HCT116 (cell line): ENCODE measurements at regions not wholly inside any gene's neighbourhood (a gene's known extent, or its start where the extent isn't known, plus 50 kb on each side); places are given as distances from the start of the nearest gene placed in this dataset.

Experiments used
- ATAC-seq: fragments of 200-7000 bp; cut with Tn5 transposase; 2 replicates; pipeline ENCODE4 v1.9.1; 2020; ENCODE audit warnings: mild to moderate bottlenecking, moderate library complexity
- BruUV-seq: library from RNA; stranded (reverse); fragments of 400-500 nt; replicated peaks from 2 replicates; lab custom pipeline; 2021; lab: Mats Ljungman, UMichigan
- CTCF ChIA-PET: fragments of 300-600 bp; sonication (Branson Sonifier 250); formaldehyde crosslinking; loops from one replicate; lab custom pipeline; 2021; ENCODE audit warnings: antibody characterized with exemption; lab: Charles Lee
- POLR2A ChIA-PET: fragments of 300-600, 350-600 bp; sonication (Branson Sonifier 250); formaldehyde crosslinking; loops from one replicate; lab custom pipeline; 2021; ENCODE audit warnings: antibody characterized with exemption; lab: Charles Lee
- RAD21 ChIA-PET, 2 experiments: fragments of 300-600 bp; sonication (Branson Sonifier 250); formaldehyde crosslinking; loops; one replicate each; lab custom pipeline; 2023; ENCODE audit warnings: low total read pairs in 2 of 2; ENCODE audit not compliant: uncharacterized antibody in 2 of 2, unreplicated experiment in 2 of 2, low non-redundant PET in 1 of 2; lab: Charles Lee
- DNase-seq: peaks from one replicate; pipeline ENCODE4 v3.0.0-alpha.2; 2010; ENCODE audit warnings: low read depth, low spot score
- H2AFZ ChIP-seq: fragments of 200-600 bp; shearing (Covaris generic), sonication (generic); 2 replicates; pipeline ENCODE4 v1.6.1; 2017; ENCODE audit warnings: low read depth, mixed run types, mixed read lengths, antibody characterized with exemption, low read length; ENCODE audit not compliant: poor library complexity, severe bottlenecking
- H3K27ac ChIP-seq: 2 replicates; pipeline ENCODE4 v1.5.1; 2012; ENCODE audit warnings: low read depth, low read length
- H3K27me3 ChIP-seq: fragments of 200-600 bp; sonication (generic); 2 replicates; pipeline ENCODE4 v1.6.1; 2016; ENCODE audit warnings: mixed run types, low read length, mixed read lengths; ENCODE audit not compliant: insufficient read depth
- H3K36me3 ChIP-seq, 2 experiments: fragments of 200-500 bp in 1 of 2; fragments of 200-600 bp in 1 of 2; sonication (Bioruptor generic) in 1 of 2; sonication (generic) in 1 of 2; 2 replicates each; pipeline versions ENCODE4 v1.5.1 to v1.6.1; 2014 to 2016; ENCODE audit warnings: low read length in 2 of 2, inconsistent platforms in 1 of 2, mixed read lengths in 1 of 2, mixed run types in 1 of 2; ENCODE audit not compliant: insufficient read depth in 2 of 2, control insufficient read depth in 1 of 2
- H3K4me1 ChIP-seq, 2 experiments: fragments of 200-600 bp in 1 of 2; sonication (generic) in 1 of 2; 2 replicates each; pipeline versions ENCODE4 v1.5.1 to v1.6.1; 2012 to 2017; ENCODE audit warnings: low read length in 2 of 2, inconsistent platforms in 1 of 2, mild to moderate bottlenecking in 1 of 2, mixed read lengths in 1 of 2, mixed run types in 1 of 2, moderate library complexity in 1 of 2; ENCODE audit not compliant: insufficient read depth in 2 of 2, control insufficient read depth in 1 of 2
- H3K4me2 ChIP-seq: fragments of 200-600 bp; sonication (generic); 2 replicates; pipeline ENCODE4 v1.6.1; 2017; ENCODE audit warnings: mixed run types, low read length, mixed read lengths
- H3K4me3 ChIP-seq, 2 experiments: fragments of 200-600 bp in 1 of 2; sonication (generic) in 1 of 2; replicated peaks in 1 of 2; 2 replicates each; pipeline ENCODE4 v1.5.1; 2011 to 2016; ENCODE audit warnings: low read length in 2 of 2, control low read depth in 1 of 2, low read depth in 1 of 2, mild to moderate bottlenecking in 1 of 2, mixed read lengths in 1 of 2, mixed run types in 1 of 2
- H3K79me2 ChIP-seq: fragments of 200-600 bp; sonication (generic); 2 replicates; pipeline ENCODE4 v1.6.1; 2017; ENCODE audit warnings: mild to moderate bottlenecking, mixed run types, low read length, moderate library complexity, mixed read lengths; ENCODE audit not compliant: insufficient read depth
- H3K9ac ChIP-seq: fragments of 200-600 bp; sonication (generic); 2 replicates; pipeline ENCODE4 v1.6.1; 2016; ENCODE audit warnings: low read length, mixed read lengths
- H3K9me2 ChIP-seq: fragments of 200-600 bp; sonication (generic), shearing (Covaris generic); 2 replicates; pipeline ENCODE4 v1.6.1; 2017; ENCODE audit warnings: mixed run types, mild to moderate bottlenecking, moderate library complexity; ENCODE audit not compliant: insufficient read depth
- H3K9me3 ChIP-seq, 2 experiments: fragments of 200-500 bp in 1 of 2; fragments of 200-600 bp in 1 of 2; sonication (Bioruptor generic) in 1 of 2; sonication (generic) in 1 of 2; 2 replicates each; pipeline ENCODE4 v1.6.1; 2014 to 2017; ENCODE audit warnings: low read length in 2 of 2, mixed read lengths in 2 of 2, inconsistent platforms in 1 of 2, low read depth in 1 of 2, mild to moderate bottlenecking in 1 of 2, mixed run types in 1 of 2, moderate library complexity in 1 of 2; ENCODE audit not compliant: control insufficient read depth in 1 of 2, insufficient read depth in 1 of 2
- H4K20me1 ChIP-seq: fragments of 200-600 bp; sonication (generic), shearing (Covaris generic); 2 replicates; pipeline ENCODE4 v1.6.1; 2017; ENCODE audit warnings: mixed run types, mild to moderate bottlenecking, moderate library complexity; ENCODE audit not compliant: insufficient read depth
- ATF3 ChIP-seq: IDR thresholded peaks from 2 replicates; pipeline ENCODE4 v1.6.1; 2012
- CTCF ChIP-seq, 3 experiments: fragments of 200-600 bp in 1 of 3; sonication (generic) in 1 of 3; IDR thresholded peaks in 2 of 3; conservative IDR thresholded peaks in 1 of 3; 2 replicates each; pipeline ENCODE4 v1.5.1; 2012 to 2017; ENCODE audit warnings: low read depth in 2 of 3, low read length in 2 of 3, antibody characterized with exemption in 1 of 3, borderline replicate concordance in 1 of 3, control low read depth in 1 of 3, mild to moderate bottlenecking in 1 of 3, mixed read lengths in 1 of 3, mixed run types in 1 of 3, moderate library complexity in 1 of 3; ENCODE audit not compliant: insufficient read depth in 1 of 3
- JUND ChIP-seq: IDR thresholded peaks from 2 replicates; pipeline ENCODE4 v1.6.1; 2012
- MAX ChIP-seq: IDR thresholded peaks from 2 replicates; pipeline ENCODE4 v1.6.1; 2012
- REST ChIP-seq: IDR thresholded peaks from 2 replicates; pipeline ENCODE4 v1.6.1; 2012; ENCODE audit warnings: low read depth
- SIN3A ChIP-seq: IDR thresholded peaks from 2 replicates; pipeline ENCODE4 v1.6.1; 2012; ENCODE audit warnings: low read depth
- SRF ChIP-seq: IDR thresholded peaks from 2 replicates; pipeline ENCODE4 v1.6.1; 2012; ENCODE audit warnings: low read depth
- YY1 ChIP-seq: IDR thresholded peaks from 2 replicates; pipeline ENCODE4 v1.6.1; 2011; ENCODE audit warnings: low read length, low read depth, moderate library complexity, mild to moderate bottlenecking; ENCODE audit not compliant: insufficient replicate concordance; ENCODE audit errors: extremely low read depth
- intact Hi-C: fragments of 100-400 bp; cut with micrococcal nuclease; formaldehyde crosslinking; loops from 2 replicates; pipeline ENCODE4 v1.10.0; 2022

GRCh38 chr1:88284666-88285366 lies 399.3 kb upstream of the PKN2 start:
- H3K27ac ChIP-seq = no peak overlapping the region
- no peaks in the 10 kb centered on the region for H3K4me1 ChIP-seq
- H3K9me2 ChIP-seq = peaks cover 3% of the 10 kb centered on the region; the same call in 1 of the 2 replicates
- H3K9ac ChIP-seq = no peak overlapping the region
- H3K36me3 ChIP-seq = no peaks in the 10 kb centered on the region
- no peaks in the 10 kb centered on the region for H3K79me2 ChIP-seq
- POLR2A ChIA-PET = no interaction called here
- TF ChIP-seq REST = no peak
- TF ChIP-seq SRF = no peak
- TF ChIP-seq YY1 = no peak
- no peak for TF ChIP-seq ATF3
- TF ChIP-seq SIN3A = no peak
- no peak for TF ChIP-seq CTCF (IDR thresholded peaks at IDR 0.05 in 2 of 3, conservative IDR thresholded peaks at IDR 0.05 in 1 of 3; ENCODE audit: borderline replicate concordance in 1 of 3, insufficient read depth in 1 of 3, low read depth in 2 of 3, low read length in 2 of 3)
- no peak for TF ChIP-seq MAX
- no peak for TF ChIP-seq JUND
- H2AFZ ChIP-seq = no peak overlapping the region
- no peaks in the 10 kb centered on the region for H3K27me3 ChIP-seq
- H3K4me3 ChIP-seq = no peak overlapping the region
- CTCF ChIA-PET = no interaction called here
- no peaks in the 10 kb centered on the region for H4K20me1 ChIP-seq
- H3K4me2 ChIP-seq = no peak overlapping the region
- DNase-seq (no peak), ATAC-seq (no peak)
- no TSS peak for BruUV-seq
- no peaks in the 10 kb centered on the region for H3K9me3 ChIP-seq
- intact Hi-C loops = no loop called here
- RAD21 ChIA-PET = no interaction called here
